Tibial artery (tissue), 4 donors: ENCODE measurements at regions not wholly inside any gene's neighbourhood (a gene's known extent, or its start where the extent isn't known, plus 50 kb on each side); places are given as distances from the start of the nearest gene placed in this dataset.

Experiments used
- DNase-seq, 2 donors: peaks; one replicate each; pipeline ENCODE4 v3.0.0-alpha.2; 2019
- H3K27ac ChIP-seq, 2 donors: fragments of 200-600 bp; sonication (generic) in 1 of 2; 1 replicate in 1 of 2; 2 replicates in 1 of 2; pipeline ENCODE4 v1.5.1; 2018 to 2019; ENCODE audit warnings: mild to moderate bottlenecking in 1 of 2
- H3K27me3 ChIP-seq, 2 donors: fragments of 200-600 bp; sonication (generic) in 1 of 2; one replicate each; pipeline versions ENCODE4 v1.5.1 to v1.6.0; 2016 to 2019
- H3K36me3 ChIP-seq, 3 donors: fragments of 200-600 bp; sonication (generic) in 2 of 3; one replicate each; pipeline ENCODE4 v1.5.1; 2016 to 2019; ENCODE audit warnings: mild to moderate bottlenecking in 2 of 3
- H3K4me1 ChIP-seq, 4 donors: fragments of 200-600 bp; sonication (generic) in 2 of 4; 1 replicate in 3 of 4; 2 replicates in 1 of 4; pipeline ENCODE4 v1.5.1; 2016 to 2019
- H3K4me3 ChIP-seq, 2 donors: fragments of 200-600 bp; sonication (generic) in 1 of 2; 1 replicate in 1 of 2; 2 replicates in 1 of 2; pipeline ENCODE4 v1.5.1; 2018 to 2019; ENCODE audit warnings: mild to moderate bottlenecking in 2 of 2
- H3K9me3 ChIP-seq, 3 donors: fragments of 200-600 bp; sonication (generic) in 1 of 3; one replicate each; pipeline ENCODE4 v1.5.1; 2016 to 2019
- CTCF ChIP-seq, 2 experiments: fragments of 200-600 bp in 1 of 2; fragments of 450-650 bp in 1 of 2; IDR thresholded peaks; one replicate each; pipeline ENCODE4 v1.5.1; 2017 to 2019; ENCODE audit warnings: antibody characterized with exemption in 2 of 2, mild to moderate bottlenecking in 1 of 2, moderate library complexity in 1 of 2
- intact Hi-C: fragments of 100-400 bp; cut with DNase I; formaldehyde crosslinking; loops from one replicate; pipeline ENCODE4 v1.15.0; 2023; ENCODE audit warnings: low total_unique reads

GRCh38 chr6:103405321-103405720 is 1454.4 kb downstream of the HACE1 start:
- Histone ChIP-seq H3K27me3 (no peaks in the 10 kb centered on the region), H3K4me1 (no peaks in the 10 kb centered on the region), H3K4me3 (no peak overlapping the region), H3K27ac (no peak overlapping the region), H3K9me3 (no peaks in the 10 kb centered on the region), H3K36me3 (no peaks in the 10 kb centered on the region)
- DNase-seq: no peak
- intact Hi-C loops: no loop called here
- no peak for TF ChIP-seq CTCF (IDR thresholded peaks at IDR 0.05)

GRCh38 chr6:103404799-103405198 is 1454.9 kb downstream of the HACE1 start:
- TF ChIP-seq CTCF (IDR thresholded peaks at IDR 0.05): no peak
- intact Hi-C loops: no loop called here
- no peak for DNase-seq

GRCh38 chr6:103396768-103397167 is 1463.0 kb downstream of the HACE1 start:
- Histone ChIP-seq H3K27me3 (no peaks in the 10 kb centered on the region), H3K4me3 (no peak overlapping the region), H3K36me3 (no peaks in the 10 kb centered on the region), H3K4me1 (no peaks in the 10 kb centered on the region), H3K27ac (no peak overlapping the region), H3K9me3 (peaks cover 0 to 3% (median 0%) of the 10 kb centered on the region in 3 donors)
- no peak for DNase-seq
- intact Hi-C loops: no loop called here
- TF ChIP-seq CTCF (IDR thresholded peaks at IDR 0.05): no peak

More at GRCh38 chr6:103404799-103405198, 1454.9 kb downstream of the HACE1 start:
- Histone ChIP-seq H3K27me3 (no peaks in the 10 kb centered on the region), H3K27ac (no peak overlapping the region), H3K4me3 (no peak overlapping the region), H3K36me3 (no peaks in the 10 kb centered on the region), H3K9me3 (no peaks in the 10 kb centered on the region), H3K4me1 (no peaks in the 10 kb centered on the region)

GRCh38 chr6:103379272-103379671 is 1480.4 kb downstream of the HACE1 start:
- intact Hi-C loops: no loop called here
- H3K27me3 ChIP-seq: no peaks in the 10 kb centered on the region
- no peak for TF ChIP-seq CTCF (IDR thresholded peaks at IDR 0.05)

GRCh38 chr6:103367212-103367611 is 1492.5 kb downstream of the HACE1 start:
- no peak for TF ChIP-seq CTCF (IDR thresholded peaks at IDR 0.05)
- intact Hi-C loops: no loop called here
- no peaks in the 10 kb centered on the region for H3K27me3 ChIP-seq
- H3K9me3 ChIP-seq: no peaks in the 10 kb centered on the region
- H3K4me1 ChIP-seq: no peaks in the 10 kb centered on the region
- no peak overlapping the region for H3K27ac ChIP-seq
- DNase-seq: no peak
- no peaks in the 10 kb centered on the region for H3K36me3 ChIP-seq
- H3K4me3 ChIP-seq: no peak overlapping the region

More at GRCh38 chr6:103379272-103379671, 1480.4 kb downstream of the HACE1 start:
- Histone ChIP-seq H3K4me3 (no peak overlapping the region), H3K27ac (no peak overlapping the region), H3K36me3 (no peaks in the 10 kb centered on the region), H3K9me3 (peaks cover 0 to 7% (median 0%) of the 10 kb centered on the region in 3 donors), H3K4me1 (no peaks in the 10 kb centered on the region)
- DNase-seq: no peak

GRCh38 chr6:103356531-103356930 is 1503.2 kb downstream of the HACE1 start:
- no peak for DNase-seq
- intact Hi-C loops: no loop called here
- H3K27ac ChIP-seq: no peak overlapping the region
- no peaks in the 10 kb centered on the region for H3K9me3 ChIP-seq
- H3K27me3 ChIP-seq: no peaks in the 10 kb centered on the region
- no peak overlapping the region for H3K4me3 ChIP-seq
- H3K4me1 ChIP-seq: peaks cover 0 to 10% (median 2%) of the 10 kb centered on the region in 4 donors
- no peaks in the 10 kb centered on the region for H3K36me3 ChIP-seq
- no peak for TF ChIP-seq CTCF (IDR thresholded peaks at IDR 0.05)
